HepG2 (cell line): ENCODE measurements at regions not wholly inside any gene's neighbourhood (a gene's known extent, or its start where the extent isn't known, plus 50 kb on each side); places are given as distances from the start of the nearest gene placed in this dataset.

Experiments
- ARID2 ChIP-seq: sonication (generic); formaldehyde crosslinking; IDR thresholded peaks from 2 replicates; pipeline ENCODE4 v1.8.1; 2022; ENCODE audit warnings: mild to moderate bottlenecking, missing genetic modification reagents, borderline replicate concordance
- CEBPB ChIP-seq: IDR thresholded peaks from 2 replicates; pipeline ENCODE4 v1.6.1; 2011; ENCODE audit warnings: low read depth, low read length, improper control_type of control experiment, borderline replicate concordance
- ETV6 ChIP-seq: sonication (generic); formaldehyde crosslinking; conservative IDR thresholded peaks from 2 replicates; pipeline ENCODE4 v1.4.0; 2020; ENCODE audit warnings: missing genetic modification reagents
- KDM1A ChIP-seq: IDR thresholded peaks from 2 replicates; pipeline ENCODE4 v1.6.1; 2016; ENCODE audit warnings: missing compliant biosample characterization
- NR3C1 ChIP-seq: sonication (generic); formaldehyde crosslinking; IDR thresholded peaks from 2 replicates; pipeline ENCODE4 v1.4.0; 2020; ENCODE audit warnings: missing genetic modification reagents
- SRF ChIP-seq: IDR thresholded peaks from 2 replicates; pipeline ENCODE4 v1.6.1; 2011; ENCODE audit warnings: mild to moderate bottlenecking, low read depth, low read length, moderate library complexity
- SSRP1 ChIP-seq: IDR thresholded peaks from 2 replicates; pipeline ENCODE4 v1.6.1; 2016; ENCODE audit warnings: control low read depth
- ZFP36 ChIP-seq: fragments of 150-350 bp; IDR thresholded peaks from 2 replicates; pipeline ENCODE4 v1.6.1; 2018; ENCODE audit warnings: borderline replicate concordance, low read length, low read depth; ENCODE audit not compliant: partially characterized antibody
- ZKSCAN8 ChIP-seq: IDR thresholded peaks from 2 replicates; pipeline ENCODE4 v1.6.1; 2016; ENCODE audit warnings: borderline replicate concordance, missing genetic modification reagents, missing compliant biosample characterization
- ZNF530 ChIP-seq: sonication (generic); formaldehyde crosslinking; IDR thresholded peaks from 2 replicates; pipeline ENCODE4 v1.5.0; 2020; ENCODE audit warnings: low read depth, mild to moderate bottlenecking, missing genetic modification reagents
- ZNF562 ChIP-seq: sonication (generic); formaldehyde crosslinking; IDR thresholded peaks from 2 replicates; pipeline ENCODE4 v1.8.0; 2022; ENCODE audit warnings: missing genetic modification reagents, borderline replicate concordance
- ZNF670 ChIP-seq: sonication (generic); formaldehyde crosslinking; IDR thresholded peaks from 2 replicates; pipeline ENCODE4 v1.8.0; 2022; ENCODE audit warnings: mild to moderate bottlenecking, missing genetic modification reagents, borderline replicate concordance
- ZZZ3 ChIP-seq: sonication (generic); formaldehyde crosslinking; IDR thresholded peaks from 2 replicates; pipeline ENCODE4 v1.4.0; 2020; ENCODE audit warnings: missing genetic modification reagents, mild to moderate bottlenecking, borderline replicate concordance
- TF ChIP-seq, protein P1 (sequence below), 2 experiments: fragments of 450-650 bp in 1 of 2; sonication (generic) in 1 of 2; formaldehyde crosslinking in 1 of 2; IDR thresholded peaks; 2 replicates each; pipeline versions ENCODE4 v1.6.1 to v1.8.0; 2016 to 2022; ENCODE audit warnings: antibody characterized with exemption in 1 of 2, mild to moderate bottlenecking in 1 of 2, missing genetic modification reagents in 1 of 2

DNA sequence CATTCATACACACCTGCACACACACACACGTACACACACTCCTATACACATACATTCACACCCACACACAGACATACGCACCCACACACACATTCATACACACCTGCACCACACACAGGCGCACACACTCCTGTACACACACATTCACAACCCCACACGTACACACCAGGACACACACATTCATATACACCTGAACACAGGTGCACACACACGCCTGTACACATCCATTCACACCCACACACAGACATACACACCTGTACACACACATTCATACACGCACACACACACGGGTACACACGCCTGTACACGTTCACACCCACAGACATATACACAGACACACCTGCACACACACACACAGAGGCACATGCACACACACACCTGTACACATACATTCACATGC lies 53.0 kb upstream of the PPP2R3B start:
- TF ChIP-seq SSRP1 (CRISPR knock-in tag) (no peak), ZNF530 (no peak), ZNF670 (no peak), ETV6 (no peak), SRF (no peak), ZNF562 (CRISPR knock-in tag) (no peak), ZZZ3 (CRISPR knock-in tag) (no peak), KDM1A (CRISPR knock-in tag) (no peak), ZFP36 (no peak), CEBPB (no peak), ZKSCAN8 (CRISPR knock-in tag) (no peak), ARID2 (CRISPR knock-in tag) (no peak), NR3C1 (CRISPR knock-in tag) (no peak)
- TF ChIP-seq, protein P1, sequence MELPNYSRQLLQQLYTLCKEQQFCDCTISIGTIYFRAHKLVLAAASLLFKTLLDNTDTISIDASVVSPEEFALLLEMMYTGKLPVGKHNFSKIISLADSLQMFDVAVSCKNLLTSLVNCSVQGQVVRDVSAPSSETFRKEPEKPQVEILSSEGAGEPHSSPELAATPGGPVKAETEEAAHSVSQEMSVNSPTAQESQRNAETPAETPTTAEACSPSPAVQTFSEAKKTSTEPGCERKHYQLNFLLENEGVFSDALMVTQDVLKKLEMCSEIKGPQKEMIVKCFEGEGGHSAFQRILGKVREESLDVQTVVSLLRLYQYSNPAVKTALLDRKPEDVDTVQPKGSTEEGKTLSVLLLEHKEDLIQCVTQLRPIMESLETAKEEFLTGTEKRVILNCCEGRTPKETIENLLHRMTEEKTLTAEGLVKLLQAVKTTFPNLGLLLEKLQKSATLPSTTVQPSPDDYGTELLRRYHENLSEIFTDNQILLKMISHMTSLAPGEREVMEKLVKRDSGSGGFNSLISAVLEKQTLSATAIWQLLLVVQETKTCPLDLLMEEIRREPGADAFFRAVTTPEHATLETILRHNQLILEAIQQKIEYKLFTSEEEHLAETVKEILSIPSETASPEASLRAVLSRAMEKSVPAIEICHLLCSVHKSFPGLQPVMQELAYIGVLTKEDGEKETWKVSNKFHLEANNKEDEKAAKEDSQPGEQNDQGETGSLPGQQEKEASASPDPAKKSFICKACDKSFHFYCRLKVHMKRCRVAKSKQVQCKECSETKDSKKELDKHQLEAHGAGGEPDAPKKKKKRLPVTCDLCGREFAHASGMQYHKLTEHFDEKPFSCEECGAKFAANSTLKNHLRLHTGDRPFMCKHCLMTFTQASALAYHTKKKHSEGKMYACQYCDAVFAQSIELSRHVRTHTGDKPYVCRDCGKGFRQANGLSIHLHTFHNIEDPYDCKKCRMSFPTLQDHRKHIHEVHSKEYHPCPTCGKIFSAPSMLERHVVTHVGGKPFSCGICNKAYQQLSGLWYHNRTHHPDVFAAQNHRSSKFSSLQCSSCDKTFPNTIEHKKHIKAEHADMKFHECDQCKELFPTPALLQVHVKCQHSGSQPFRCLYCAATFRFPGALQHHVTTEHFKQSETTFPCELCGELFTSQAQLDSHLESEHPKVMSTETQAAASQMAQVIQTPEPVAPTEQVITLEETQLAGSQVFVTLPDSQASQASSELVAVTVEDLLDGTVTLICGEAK (IDR thresholded peaks at IDR 0.05), result no peak
- TF ChIP-seq, protein P1 (CRISPR knock-in tag; IDR thresholded peaks at IDR 0.05), result no peak
